Ishikawa (cell line): ENCODE measurements at regions not wholly inside any gene's neighbourhood (a gene's known extent, or its start where the extent isn't known, plus 50 kb on each side); places are given as distances from the start of the nearest gene placed in this dataset.

Experiments used
- CEBPB ChIP-seq: IDR thresholded peaks from 2 replicates; pipeline ENCODE4 v1.6.1; 2012
- CREB1 ChIP-seq: IDR thresholded peaks from 2 replicates; pipeline ENCODE4 v1.6.1; 2012; ENCODE audit warnings: low read depth
- EGR1 ChIP-seq: IDR thresholded peaks from 2 replicates; pipeline ENCODE4 v1.6.1; 2012
- EP300 ChIP-seq: IDR thresholded peaks from 2 replicates; pipeline ENCODE4 v1.6.1; 2012; ENCODE audit warnings: borderline replicate concordance
- FOXM1 ChIP-seq: IDR thresholded peaks from 2 replicates; pipeline ENCODE4 v1.6.1; 2012; ENCODE audit warnings: low read depth, borderline replicate concordance
- NFIC ChIP-seq: IDR thresholded peaks from 2 replicates; pipeline ENCODE4 v1.6.1; 2012
- RAD21 ChIP-seq: IDR thresholded peaks from 2 replicates; pipeline ENCODE4 v1.6.1; 2012; ENCODE audit warnings: low read depth
- TAF1 ChIP-seq: IDR thresholded peaks from 2 replicates; pipeline ENCODE4 v1.6.1; 2012; ENCODE audit warnings: low read depth, mild to moderate bottlenecking
- TCF12 ChIP-seq: IDR thresholded peaks from 2 replicates; pipeline ENCODE4 v1.6.1; 2012; ENCODE audit warnings: low read depth
- TEAD4 ChIP-seq: IDR thresholded peaks from 2 replicates; pipeline ENCODE4 v1.6.1; 2012
- YY1 ChIP-seq: IDR thresholded peaks from 2 replicates; pipeline ENCODE4 v1.6.1; 2012; ENCODE audit warnings: low read depth
- ZBTB7A ChIP-seq: IDR thresholded peaks from 2 replicates; pipeline ENCODE4 v1.6.1; 2012; ENCODE audit warnings: low read depth
- TF ChIP-seq, protein P1 (sequence below): IDR thresholded peaks from 2 replicates; pipeline ENCODE4 v1.6.1; 2012
- TF ChIP-seq, protein P2 (sequence below): IDR thresholded peaks from 2 replicates; pipeline ENCODE4 v1.6.1; 2012
- TF ChIP-seq, protein P3 (sequence below): IDR thresholded peaks from 2 replicates; pipeline ENCODE4 v1.6.1; 2012; ENCODE audit warnings: low read depth, mild to moderate bottlenecking

DNA sequence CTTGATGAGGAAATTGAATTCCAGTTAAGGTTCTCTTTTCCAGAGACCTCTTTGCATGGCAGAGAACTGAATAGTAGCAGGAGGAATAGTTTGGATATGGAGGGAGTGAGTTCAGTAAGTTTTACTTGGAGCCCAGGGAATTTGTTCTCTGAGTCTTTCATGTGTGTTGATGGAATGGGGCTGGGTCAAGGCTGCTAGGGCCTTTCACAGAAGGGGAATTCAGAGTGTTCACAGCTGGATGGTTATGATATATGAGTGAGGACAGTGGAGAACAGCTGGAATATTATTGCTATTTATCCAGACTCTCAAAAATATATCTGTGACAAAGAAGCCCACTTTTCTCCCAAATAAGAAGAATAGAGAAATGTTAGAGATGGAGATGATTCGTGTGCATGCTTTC is 372.8 kb downstream of the PLK2 start:
- no peak for TF ChIP-seq TAF1

DNA sequence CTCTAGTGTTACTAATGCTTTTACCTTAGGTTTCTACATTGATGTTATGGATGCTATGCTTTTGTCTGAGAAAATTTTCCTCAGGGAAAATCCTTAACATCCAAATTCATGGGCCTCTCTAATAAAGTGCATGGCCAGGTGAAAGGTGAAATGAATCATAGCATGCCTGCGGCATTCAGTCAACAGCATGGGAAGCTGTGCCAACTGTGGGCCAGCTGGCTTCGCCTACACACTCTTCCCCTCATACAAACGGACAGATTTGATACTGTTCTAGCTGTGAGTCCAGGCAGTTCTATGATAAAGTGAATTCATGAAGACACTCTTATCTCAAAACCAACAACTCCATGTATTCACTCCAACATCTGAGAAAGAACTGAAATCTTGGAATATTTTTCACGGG is 374.1 kb downstream of the PLK2 start:
- TF ChIP-seq ZBTB7A (no peak), CREB1 (no peak)

DNA sequence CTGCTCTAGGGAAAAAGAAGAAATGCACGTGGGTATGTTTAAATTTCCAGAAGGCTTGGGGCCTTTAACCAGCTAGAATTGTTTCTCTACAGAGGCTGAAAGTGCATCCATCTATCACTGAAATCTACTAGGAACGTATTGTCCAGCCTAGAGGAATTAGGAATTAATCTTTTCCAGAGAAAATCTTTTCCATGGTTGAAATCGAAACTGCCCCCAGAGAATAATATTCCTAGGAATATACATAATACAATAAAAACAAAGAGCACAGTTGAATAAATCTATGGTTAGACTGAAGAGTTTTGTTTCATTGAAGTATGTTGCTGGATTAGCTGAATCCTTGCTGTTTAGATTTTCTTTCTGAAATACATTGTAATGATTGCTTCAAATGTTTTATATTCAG is 378.5 kb downstream of the PLK2 start:
- TF ChIP-seq FOXM1: no peak
- TF ChIP-seq EP300: no peak
- no peak for TF ChIP-seq YY1
- no peak for TF ChIP-seq TEAD4
- TF ChIP-seq, protein P1, sequence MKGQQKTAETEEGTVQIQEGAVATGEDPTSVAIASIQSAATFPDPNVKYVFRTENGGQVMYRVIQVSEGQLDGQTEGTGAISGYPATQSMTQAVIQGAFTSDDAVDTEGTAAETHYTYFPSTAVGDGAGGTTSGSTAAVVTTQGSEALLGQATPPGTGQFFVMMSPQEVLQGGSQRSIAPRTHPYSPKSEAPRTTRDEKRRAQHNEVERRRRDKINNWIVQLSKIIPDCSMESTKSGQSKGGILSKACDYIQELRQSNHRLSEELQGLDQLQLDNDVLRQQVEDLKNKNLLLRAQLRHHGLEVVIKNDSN: no peak
- no peak for TF ChIP-seq CEBPB
- TF ChIP-seq, protein P2, sequence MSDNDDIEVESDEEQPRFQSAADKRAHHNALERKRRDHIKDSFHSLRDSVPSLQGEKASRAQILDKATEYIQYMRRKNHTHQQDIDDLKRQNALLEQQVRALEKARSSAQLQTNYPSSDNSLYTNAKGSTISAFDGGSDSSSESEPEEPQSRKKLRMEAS: no peak
- no peak for TF ChIP-seq CREB1
- no peak for TF ChIP-seq ZBTB7A

DNA sequence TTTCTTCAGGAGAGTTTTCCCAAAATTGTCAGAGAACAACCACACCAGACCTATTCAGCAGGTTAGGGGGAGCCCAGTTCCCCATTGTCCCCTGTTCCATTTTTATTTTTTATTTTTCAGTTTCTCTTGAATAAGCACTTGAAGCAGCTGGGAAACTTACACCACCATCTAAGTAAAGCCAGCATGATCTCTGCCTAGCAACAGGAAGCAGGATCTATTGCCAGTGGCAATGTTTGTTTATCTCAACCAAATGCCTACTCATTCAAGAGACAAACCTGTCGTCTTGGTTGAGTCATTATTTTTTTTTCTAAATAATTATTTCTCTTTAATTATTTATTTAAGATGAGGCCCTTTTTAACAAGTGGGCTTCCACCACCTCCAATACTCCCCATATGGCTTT is 379.3 kb downstream of the PLK2 start:
- TF ChIP-seq, protein P2: no peak
- no peak for TF ChIP-seq TEAD4
- no peak for TF ChIP-seq ZBTB7A
- no peak for TF ChIP-seq TCF12

DNA sequence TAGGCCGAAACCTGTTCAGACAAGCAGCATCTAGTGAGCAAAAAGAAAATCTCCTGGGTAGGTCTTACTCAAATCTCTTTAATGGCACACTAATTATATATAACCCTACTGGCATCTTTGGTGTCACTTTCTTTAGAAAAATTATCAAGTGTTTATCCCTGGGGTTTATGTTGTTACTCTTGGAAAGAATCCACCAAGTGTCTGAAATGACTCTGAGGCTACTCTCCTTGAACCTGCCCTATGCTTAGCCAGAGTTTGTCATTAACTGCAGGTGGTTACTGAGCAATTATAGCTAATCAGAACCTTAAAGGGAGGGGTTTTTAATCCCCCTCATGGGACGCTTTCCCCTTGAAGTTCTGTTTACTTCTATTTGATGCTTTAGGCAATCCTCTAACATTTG is 381.9 kb downstream of the PLK2 start:
- TF ChIP-seq, protein P1: no peak
- TF ChIP-seq FOXM1 (no peak), CREB1 (no peak), CEBPB (no peak), YY1 (no peak), TEAD4 (no peak), EP300 (no peak), RAD21 (no peak), EGR1 (no peak), TCF12 (no peak), ZBTB7A (no peak), NFIC (no peak), TAF1 (no peak)
- TF ChIP-seq, protein P2: no peak
- TF ChIP-seq, protein P3, sequence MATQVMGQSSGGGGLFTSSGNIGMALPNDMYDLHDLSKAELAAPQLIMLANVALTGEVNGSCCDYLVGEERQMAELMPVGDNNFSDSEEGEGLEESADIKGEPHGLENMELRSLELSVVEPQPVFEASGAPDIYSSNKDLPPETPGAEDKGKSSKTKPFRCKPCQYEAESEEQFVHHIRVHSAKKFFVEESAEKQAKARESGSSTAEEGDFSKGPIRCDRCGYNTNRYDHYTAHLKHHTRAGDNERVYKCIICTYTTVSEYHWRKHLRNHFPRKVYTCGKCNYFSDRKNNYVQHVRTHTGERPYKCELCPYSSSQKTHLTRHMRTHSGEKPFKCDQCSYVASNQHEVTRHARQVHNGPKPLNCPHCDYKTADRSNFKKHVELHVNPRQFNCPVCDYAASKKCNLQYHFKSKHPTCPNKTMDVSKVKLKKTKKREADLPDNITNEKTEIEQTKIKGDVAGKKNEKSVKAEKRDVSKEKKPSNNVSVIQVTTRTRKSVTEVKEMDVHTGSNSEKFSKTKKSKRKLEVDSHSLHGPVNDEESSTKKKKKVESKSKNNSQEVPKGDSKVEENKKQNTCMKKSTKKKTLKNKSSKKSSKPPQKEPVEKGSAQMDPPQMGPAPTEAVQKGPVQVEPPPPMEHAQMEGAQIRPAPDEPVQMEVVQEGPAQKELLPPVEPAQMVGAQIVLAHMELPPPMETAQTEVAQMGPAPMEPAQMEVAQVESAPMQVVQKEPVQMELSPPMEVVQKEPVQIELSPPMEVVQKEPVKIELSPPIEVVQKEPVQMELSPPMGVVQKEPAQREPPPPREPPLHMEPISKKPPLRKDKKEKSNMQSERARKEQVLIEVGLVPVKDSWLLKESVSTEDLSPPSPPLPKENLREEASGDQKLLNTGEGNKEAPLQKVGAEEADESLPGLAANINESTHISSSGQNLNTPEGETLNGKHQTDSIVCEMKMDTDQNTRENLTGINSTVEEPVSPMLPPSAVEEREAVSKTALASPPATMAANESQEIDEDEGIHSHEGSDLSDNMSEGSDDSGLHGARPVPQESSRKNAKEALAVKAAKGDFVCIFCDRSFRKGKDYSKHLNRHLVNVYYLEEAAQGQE: no peak

DNA sequence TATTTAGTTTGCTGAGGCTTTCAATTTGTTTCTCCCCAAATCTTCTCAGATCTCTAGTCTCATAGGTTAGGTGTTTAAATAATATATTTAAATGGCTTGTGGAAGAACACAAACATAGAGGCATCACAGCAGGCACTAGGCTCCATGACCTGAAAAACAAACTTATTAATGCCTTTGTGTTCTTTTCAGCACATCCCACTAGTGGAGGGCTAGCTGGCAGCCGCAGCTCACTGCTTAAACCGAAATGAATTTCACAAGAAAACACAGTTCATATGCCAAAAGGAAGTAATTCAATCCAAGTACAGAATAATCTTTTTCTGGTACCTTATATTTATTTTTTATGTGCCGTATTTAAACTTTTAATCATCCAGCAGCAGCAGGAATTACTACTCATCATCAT is 382.5 kb downstream of the PLK2 start:
- TF ChIP-seq TEAD4 (no peak), RAD21 (no peak), CREB1 (no peak), EGR1 (no peak), YY1 (no peak), EP300 (no peak), CEBPB (no peak), TCF12 (no peak)
- TF ChIP-seq, protein P3: no peak
